ENCODE measurements at regions not wholly inside any gene's neighbourhood (a gene's known extent, or its start where the extent isn't known, plus 50 kb on each side); places are given as distances from the start of the nearest gene placed in this dataset.

- DNase-seq (ENCODE audit: low read depth, low spot score) (no peak), ATAC-seq (no peak)
- CTCF ChIA-PET, result interaction anchor here (0.7 kb wide), 1 partner anchor 122 kb away, joined by 3 read pairs; no protein-coding TSS in a partner anchor
- Histone ChIP-seq H3K4me1 (ENCODE audit: control insufficient read depth in 1 of 2, insufficient read depth in 2 of 2, low read length in 2 of 2) (peaks cover 0 to 3% of the 10 kb centered on the region in 2 experiments; a peak in 1 of 4 replicates), H4K20me1 (ENCODE audit: insufficient read depth) (no peaks in the 10 kb centered on the region), H3K9me3 (ENCODE audit: control insufficient read depth in 1 of 2, insufficient read depth in 1 of 2, low read depth in 1 of 2, low read length in 2 of 2) (no peaks in the 10 kb centered on the region), H3K9me2 (ENCODE audit: insufficient read depth) (no peaks in the 10 kb centered on the region), H3K9ac (ENCODE audit: low read length) (no peak overlapping the region), H2AFZ (ENCODE audit: low read depth, low read length, poor library complexity, severe bottlenecking) (no peak overlapping the region), H3K36me3 (ENCODE audit: control insufficient read depth in 1 of 2, insufficient read depth in 2 of 2, low read length in 2 of 2) (no peaks in the 10 kb centered on the region), H3K79me2 (ENCODE audit: insufficient read depth, low read length) (no peaks in the 10 kb centered on the region), H3K4me2 (ENCODE audit: low read length) (no peak overlapping the region), H3K27me3 (ENCODE audit: insufficient read depth, low read length) (no peaks in the 10 kb centered on the region), H3K4me3 (replicated peaks in 1 of 2; ENCODE audit: low read depth in 1 of 2, low read length in 2 of 2) (no peak overlapping the region), H3K27ac (ENCODE audit: low read depth, low read length) (no peak overlapping the region)
- TF ChIP-seq REST (IDR thresholded peaks at IDR 0.05; ENCODE audit: low read depth) (no peak), ZNF274 (IDR thresholded peaks at IDR 0.05; ENCODE audit: low read depth, low read length) (no peak), FOSL1 (IDR thresholded peaks at IDR 0.05; ENCODE audit: low read depth) (no peak), ELF1 (IDR thresholded peaks at IDR 0.05; ENCODE audit: borderline replicate concordance, low read depth) (no peak), EZH2phosphoT487 (IDR thresholded peaks at IDR 0.05; ENCODE audit: borderline replicate concordance) (no peak), ZBTB33 (IDR thresholded peaks at IDR 0.05; ENCODE audit: extremely low read depth, insufficient replicate concordance, low read length) (no peak), CTCF (IDR thresholded peaks at IDR 0.05 in 2 of 3, conservative IDR thresholded peaks at IDR 0.05 in 1 of 3; ENCODE audit: borderline replicate concordance in 1 of 3, insufficient read depth in 1 of 3, low read depth in 2 of 3, low read length in 2 of 3) (no peak), MAX (IDR thresholded peaks at IDR 0.05) (no peak), JUND (IDR thresholded peaks at IDR 0.05) (no peak), CBX3 (IDR thresholded peaks at IDR 0.05; ENCODE audit: low read depth) (no peak), POLR2A (IDR thresholded peaks at IDR 0.05; ENCODE audit: borderline replicate concordance, extremely low read depth, insufficient read depth, insufficient read length) (no peak), EGR1 (IDR thresholded peaks at IDR 0.05; ENCODE audit: low read depth) (no peak), RAD21 (IDR thresholded peaks at IDR 0.05; ENCODE audit: low read depth) (no peak), POLR2AphosphoS5 (IDR thresholded peaks at IDR 0.05; ENCODE audit: low read depth, low read length) (no peak), CEBPB (IDR thresholded peaks at IDR 0.05; ENCODE audit: low read depth) (no peak), ZFX (IDR thresholded peaks at IDR 0.05) (no peak), SRF (IDR thresholded peaks at IDR 0.05; ENCODE audit: low read depth) (no peak), EZH2 (IDR thresholded peaks at IDR 0.05) (no peak)
- RAD21 ChIA-PET (ENCODE audit: low non-redundant PET in 1 of 2, low total read pairs in 2 of 2, uncharacterized antibody in 2 of 2, unreplicated experiment in 2 of 2), result no interaction called here
- POLR2A ChIA-PET, result no interaction called here
- no TSS peak for BruUV-seq (replicated peaks)
- intact Hi-C loops (cut with micrococcal nuclease), result no loop called here
Observed at GRCh38 chr10:71087622-71088021, 124.7 kb upstream of the UNC5B start.

Data from HCT116 (cell line).